Stimulated activated CD4-positive, alpha-beta T cell treated with anti-CD3 and anti-CD28 coated beads, Interleukin-2, amount 100 ng/mL, for 48 hours (primary cell): ENCODE measurements at regions not wholly inside any gene's neighbourhood (a gene's known extent, or its start where the extent isn't known, plus 50 kb on each side); places are given as distances from the start of the nearest gene placed in this dataset.

Source experiments
- DNase-seq, 2 donors: peaks; one replicate each; pipeline ENCODE4 v3.0.0-alpha.2; 2020

- no peak for DNase-seq
Measured at GRCh38 chr6:139778688-139779087, 404.2 kb upstream of the CITED2 start.

- no peak for DNase-seq
Measured at GRCh38 chr6:139778106-139778505, 403.7 kb upstream of the CITED2 start.

GRCh38 chr6:139777202-139777970 is 402.9 kb upstream of the CITED2 start:
- no peak for DNase-seq

GRCh38 chr6:139776041-139776440 is 401.6 kb upstream of the CITED2 start:
- DNase-seq, result no peak

- DNase-seq, result no peak
Measured at GRCh38 chr6:139768196-139768595, 393.7 kb upstream of the CITED2 start.

GRCh38 chr6:139766796-139767195 is 392.3 kb upstream of the CITED2 start:
- DNase-seq, result no peak

GRCh38 chr6:139765825-139766285 is 391.4 kb upstream of the CITED2 start:
- no peak for DNase-seq

GRCh38 chr6:139764498-139764986 is 390.1 kb upstream of the CITED2 start:
- no peak for DNase-seq

- DNase-seq, result no peak
Measured at GRCh38 chr6:139763468-139764210, 389.2 kb upstream of the CITED2 start.

GRCh38 chr6:139762587-139763031 is 388.2 kb upstream of the CITED2 start:
- DNase-seq, result no peak

GRCh38 chr6:139760128-139760527 is 385.7 kb upstream of the CITED2 start:
- no peak for DNase-seq

- DNase-seq, result no peak
Measured at GRCh38 chr6:139759086-139759485, 384.6 kb upstream of the CITED2 start.

- no peak for DNase-seq
Measured at GRCh38 chr6:139758209-139758611, 383.8 kb upstream of the CITED2 start.

GRCh38 chr6:139757784-139758183 is 383.3 kb upstream of the CITED2 start:
- DNase-seq, result no peak

GRCh38 chr6:139756381-139756780 is 381.9 kb upstream of the CITED2 start:
- no peak for DNase-seq

- DNase-seq, result no peak
Measured at GRCh38 chr6:139754898-139755775, 380.7 kb upstream of the CITED2 start.

GRCh38 chr6:139753198-139753861 is 378.9 kb upstream of the CITED2 start:
- DNase-seq, result no peak

- DNase-seq, result no peak
Measured at GRCh38 chr6:139752086-139752485, 377.6 kb upstream of the CITED2 start.

GRCh38 chr6:139751179-139751578 is 376.7 kb upstream of the CITED2 start:
- no peak for DNase-seq

- no peak for DNase-seq
Measured at GRCh38 chr6:139748353-139749146, 374.1 kb upstream of the CITED2 start.

- DNase-seq, result no peak
Measured at GRCh38 chr6:139747154-139747553, 372.7 kb upstream of the CITED2 start.

GRCh38 chr6:139744891-139745290 is 370.4 kb upstream of the CITED2 start:
- no peak for DNase-seq
